ENCODE measurements at regions not wholly inside any gene's neighbourhood (a gene's known extent, or its start where the extent isn't known, plus 50 kb on each side); places are given as distances from the start of the nearest gene placed in this dataset.

- DNase-seq, result no peak
Measured at GRCh38 chr16:85300406-85300968, 188.2 kb upstream of the CIBAR2 start.

GRCh38 chr16:85301231-85301630 lies 189.0 kb upstream of the CIBAR2 start:
- DNase-seq, result no peak

GRCh38 chr16:85302018-85302847 lies 190.0 kb upstream of the CIBAR2 start:
- no peak for DNase-seq

GRCh38 chr16:85302848-85303353 lies 190.6 kb upstream of the CIBAR2 start:
- DNase-seq, result no peak

- peak; percentile 78 for DNase-seq
Measured at GRCh38 chr16:85303354-85303883, 191.1 kb upstream of the CIBAR2 start.

GRCh38 chr16:85304337-85304736 lies 192.1 kb upstream of the CIBAR2 start:
- DNase-seq, result no peak

- DNase-seq, result peak; percentile 84
Measured at GRCh38 chr16:85306071-85306792, 194.0 kb upstream of the CIBAR2 start.

- no peak for DNase-seq
Measured at GRCh38 chr16:85306793-85307551, 194.7 kb upstream of the CIBAR2 start.

GRCh38 chr16:85307552-85308364 lies 195.5 kb upstream of the CIBAR2 start:
- no peak for DNase-seq

- no peak for DNase-seq
Measured at GRCh38 chr16:85308611-85309540, 196.6 kb upstream of the CIBAR2 start.

- peak; percentile 82 for DNase-seq
Measured at GRCh38 chr16:85309656-85310587, 197.7 kb upstream of the CIBAR2 start.

- DNase-seq, result no peak
Measured at GRCh38 chr16:85310868-85311585, 198.8 kb upstream of the CIBAR2 start.

GRCh38 chr16:85311741-85312140 lies 199.5 kb upstream of the CIBAR2 start:
- no peak for DNase-seq

- DNase-seq, result no peak
Measured at GRCh38 chr16:85312174-85312573, 199.9 kb upstream of the CIBAR2 start.

GRCh38 chr16:85312642-85313525 lies 200.6 kb upstream of the CIBAR2 start:
- DNase-seq, result no peak

- peak; percentile 76 for DNase-seq
Measured at GRCh38 chr16:85313526-85314301, 201.4 kb upstream of the CIBAR2 start.

GRCh38 chr16:85314512-85314971 lies 202.3 kb upstream of the CIBAR2 start:
- DNase-seq, result no peak

Measured in left hindlimb (tissue), 1 donor.